ENCODE measurements at regions not wholly inside any gene's neighbourhood (a gene's known extent, or its start where the extent isn't known, plus 50 kb on each side); places are given as distances from the start of the nearest gene placed in this dataset.

DNA sequence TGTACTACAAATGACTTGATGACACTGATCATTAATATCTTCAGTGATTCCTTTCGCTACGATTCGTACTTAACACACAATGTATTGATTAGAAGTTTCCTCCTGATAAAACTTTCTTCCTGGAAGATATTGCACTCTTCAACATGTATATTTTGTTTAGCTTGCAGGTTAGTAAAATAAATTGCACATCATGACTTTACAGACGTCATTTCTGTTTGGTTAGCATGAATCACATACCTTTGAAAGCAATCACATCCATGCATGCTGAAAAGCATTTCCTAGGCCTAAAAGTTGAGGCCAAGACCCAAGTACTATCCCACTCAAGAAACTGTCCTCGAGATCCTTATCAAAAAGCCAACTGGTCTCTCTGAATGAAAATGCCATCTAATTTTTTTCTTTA, 1841.0 kb upstream of the PCDH7 start:
- no peaks in the 10 kb centered on the region for H3K4me1 ChIP-seq (ENCODE audit: control insufficient read depth in 3 of 3, insufficient read depth in 3 of 3, low read length in 3 of 3)
- H3K4me3 ChIP-seq (ENCODE audit: low read length in 3 of 3): no peak overlapping the region
- H3K27ac ChIP-seq (ENCODE audit: low read depth, low read length): no peak overlapping the region
- H3K36me3 ChIP-seq (ENCODE audit: control insufficient read depth in 3 of 3, insufficient read depth in 3 of 3, low read length in 3 of 3): no peaks in the 10 kb centered on the region
- no peaks in the 10 kb centered on the region for H3K9me3 ChIP-seq (ENCODE audit: control insufficient read depth in 3 of 3, low read length in 3 of 3)
- no peaks in the 10 kb centered on the region for H3K27me3 ChIP-seq (ENCODE audit: control insufficient read depth in 3 of 3, insufficient read depth in 3 of 3, low read length in 3 of 3)
- H3K9ac ChIP-seq (ENCODE audit: low read depth in 1 of 3, low read length in 3 of 3): no peak overlapping the region

DNA sequence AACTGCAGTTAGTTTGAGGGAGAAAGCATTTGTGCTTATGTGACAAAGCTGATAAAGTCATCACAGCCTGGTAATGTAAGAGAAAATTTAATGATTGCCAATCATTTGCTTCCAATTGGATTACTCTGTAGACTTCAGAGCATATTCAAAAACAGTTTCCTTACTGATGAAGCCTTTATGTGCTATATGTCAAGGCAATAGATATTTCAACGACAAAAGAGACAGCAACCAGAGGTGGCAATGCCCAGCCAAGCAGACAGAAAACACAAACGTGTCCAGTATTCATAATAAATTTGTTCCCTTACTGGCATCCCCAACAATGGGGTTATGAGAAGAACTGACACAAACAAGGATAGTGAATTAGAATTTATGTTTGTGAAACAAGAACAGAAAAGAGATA, 1840.3 kb upstream of the PCDH7 start:
- no peaks in the 10 kb centered on the region for H3K36me3 ChIP-seq (ENCODE audit: control insufficient read depth in 3 of 3, insufficient read depth in 3 of 3, low read length in 3 of 3)
- H3K4me1 ChIP-seq (ENCODE audit: control insufficient read depth in 3 of 3, insufficient read depth in 3 of 3, low read length in 3 of 3): no peaks in the 10 kb centered on the region
- H3K27me3 ChIP-seq (ENCODE audit: control insufficient read depth in 3 of 3, insufficient read depth in 3 of 3, low read length in 3 of 3): no peaks in the 10 kb centered on the region
- no peak overlapping the region for H3K27ac ChIP-seq (ENCODE audit: low read depth, low read length)
- H3K4me3 ChIP-seq (ENCODE audit: low read length in 3 of 3): no peak overlapping the region
- no peaks in the 10 kb centered on the region for H3K9me3 ChIP-seq (ENCODE audit: control insufficient read depth in 3 of 3, low read length in 3 of 3)
- no peak overlapping the region for H3K9ac ChIP-seq (ENCODE audit: low read depth in 1 of 3, low read length in 3 of 3)

DNA sequence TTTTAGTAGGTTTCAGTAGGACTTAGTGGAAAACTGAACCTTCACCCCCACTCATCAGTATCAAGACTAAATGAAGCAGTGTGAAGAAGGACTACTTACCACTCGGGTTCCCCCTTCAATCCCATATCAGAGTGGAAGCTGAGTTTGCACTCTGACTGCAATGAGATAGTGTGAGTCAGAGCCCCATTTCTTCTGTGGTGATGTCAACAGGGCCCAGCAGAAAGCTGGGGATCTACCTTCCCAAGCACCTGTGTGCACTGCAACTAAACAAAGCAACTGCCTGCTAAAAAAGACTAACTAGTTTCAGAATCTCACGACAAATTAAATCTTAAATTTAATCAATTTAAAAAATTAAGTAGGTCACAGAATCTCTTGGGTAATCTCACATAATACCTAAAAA, 1837.0 kb upstream of the PCDH7 start:
- H3K36me3 ChIP-seq (ENCODE audit: control insufficient read depth in 3 of 3, insufficient read depth in 3 of 3, low read length in 3 of 3): no peaks in the 10 kb centered on the region
- no peak overlapping the region for H3K27ac ChIP-seq (ENCODE audit: low read depth, low read length)

DNA sequence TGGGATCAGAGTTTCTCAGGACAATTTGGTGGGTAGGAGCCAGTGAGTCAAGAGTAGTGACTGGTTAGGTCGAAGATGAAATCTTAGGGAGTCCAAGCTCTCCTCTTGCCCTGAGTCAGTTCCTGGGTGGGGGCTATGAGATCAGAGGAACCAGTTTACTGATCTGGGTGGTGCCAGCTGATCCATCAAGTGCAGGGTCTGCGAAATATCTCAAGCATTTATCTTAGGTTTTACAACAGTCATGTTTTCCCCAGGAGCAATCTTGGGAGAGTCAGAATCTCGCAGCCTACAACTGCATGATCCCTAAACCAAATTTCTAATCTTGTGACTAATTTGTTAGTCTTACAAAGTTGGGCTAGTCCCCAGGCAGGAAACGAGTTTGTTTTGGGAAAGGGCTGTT, 1833.2 kb upstream of the PCDH7 start:
- Histone ChIP-seq H3K4me3 (ENCODE audit: low read length in 3 of 3) (no peak overlapping the region), H3K36me3 (ENCODE audit: control insufficient read depth in 3 of 3, insufficient read depth in 3 of 3, low read length in 3 of 3) (no peaks in the 10 kb centered on the region), H3K27me3 (ENCODE audit: control insufficient read depth in 3 of 3, insufficient read depth in 3 of 3, low read length in 3 of 3) (no peaks in the 10 kb centered on the region), H3K9me3 (ENCODE audit: control insufficient read depth in 3 of 3, low read length in 3 of 3) (no peaks in the 10 kb centered on the region), H3K27ac (ENCODE audit: low read depth, low read length) (no peak overlapping the region), H3K9ac (ENCODE audit: low read depth in 1 of 3, low read length in 3 of 3) (no peak overlapping the region), H3K4me1 (ENCODE audit: control insufficient read depth in 3 of 3, insufficient read depth in 3 of 3, low read length in 3 of 3) (no peaks in the 10 kb centered on the region)

More for the DNA sequence above, 1837.0 kb upstream of the PCDH7 start:
- H3K9me3 ChIP-seq (ENCODE audit: control insufficient read depth in 3 of 3, low read length in 3 of 3): no peaks in the 10 kb centered on the region
- H3K4me3 ChIP-seq (ENCODE audit: low read length in 3 of 3): no peak overlapping the region
- H3K4me1 ChIP-seq (ENCODE audit: control insufficient read depth in 3 of 3, insufficient read depth in 3 of 3, low read length in 3 of 3): no peaks in the 10 kb centered on the region
- H3K9ac ChIP-seq (ENCODE audit: low read depth in 1 of 3, low read length in 3 of 3): no peak overlapping the region
- H3K27me3 ChIP-seq (ENCODE audit: control insufficient read depth in 3 of 3, insufficient read depth in 3 of 3, low read length in 3 of 3): no peaks in the 10 kb centered on the region

DNA sequence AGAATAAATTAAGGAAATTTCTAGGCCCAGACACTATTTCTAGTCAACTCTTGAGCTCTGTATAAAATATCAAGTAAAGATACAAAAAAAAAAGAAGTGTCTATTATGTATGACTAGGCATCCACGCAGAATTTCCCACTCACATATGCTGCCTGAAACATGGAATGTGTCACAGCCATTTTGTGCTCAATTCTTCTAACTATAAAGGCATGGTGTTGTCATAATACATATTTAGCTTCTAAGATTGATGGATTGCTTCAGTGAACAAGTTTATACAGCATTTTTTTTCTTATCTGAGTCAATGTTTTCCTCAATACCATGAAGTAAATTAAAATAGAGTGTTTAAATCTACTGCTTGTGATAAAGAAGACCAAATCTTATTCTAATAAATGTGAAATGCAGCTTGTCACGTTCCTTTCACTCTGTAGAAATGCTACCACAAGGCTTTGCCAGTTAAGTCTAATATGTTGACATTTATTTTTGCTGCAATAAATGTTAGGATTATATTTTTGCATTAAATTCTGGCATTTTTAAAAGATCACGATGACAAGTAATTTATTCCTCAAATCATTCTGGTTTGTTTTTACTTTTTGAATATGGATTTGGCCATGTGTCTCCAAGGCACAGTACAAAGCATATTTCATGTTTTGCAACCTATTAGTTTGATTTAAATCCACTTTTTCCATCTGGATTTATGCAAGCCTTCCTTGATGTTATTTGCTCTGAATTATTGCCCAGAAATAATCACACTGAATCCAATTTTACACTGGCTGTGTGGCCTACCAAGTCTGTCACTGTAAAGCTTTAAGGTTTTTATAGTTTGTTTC, 1829.0 kb upstream of the PCDH7 start:
- Histone ChIP-seq H3K4me1 (ENCODE audit: control insufficient read depth in 3 of 3, insufficient read depth in 3 of 3, low read length in 3 of 3) (no peaks in the 10 kb centered on the region), H3K9me3 (ENCODE audit: control insufficient read depth in 3 of 3, low read length in 3 of 3) (no peaks in the 10 kb centered on the region), H3K36me3 (ENCODE audit: control insufficient read depth in 3 of 3, insufficient read depth in 3 of 3, low read length in 3 of 3) (no peaks in the 10 kb centered on the region), H3K4me3 (ENCODE audit: low read length in 3 of 3) (no peak overlapping the region), H3K27me3 (ENCODE audit: control insufficient read depth in 3 of 3, insufficient read depth in 3 of 3, low read length in 3 of 3) (no peaks in the 10 kb centered on the region), H3K9ac (ENCODE audit: low read depth in 1 of 3, low read length in 3 of 3) (no peak overlapping the region), H3K27ac (ENCODE audit: low read depth, low read length) (no peak overlapping the region)

DNA sequence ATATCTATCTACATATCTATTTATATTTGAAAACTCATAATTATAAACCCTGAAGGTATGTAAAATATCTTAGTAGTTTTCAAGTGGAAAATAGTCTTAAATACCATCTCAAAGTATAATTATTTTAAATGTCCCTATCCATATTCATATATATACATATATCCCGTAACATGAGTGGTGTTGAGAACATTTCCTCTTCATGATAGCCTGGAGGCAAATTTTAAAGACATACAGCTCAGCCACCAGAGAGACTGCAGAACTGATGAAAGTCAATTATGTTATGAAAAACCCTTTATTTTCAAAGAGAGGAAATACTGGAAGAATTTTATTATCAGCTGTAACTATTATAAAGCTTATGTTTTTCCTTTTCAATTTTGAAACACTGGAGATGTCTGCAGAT, 1806.7 kb upstream of the PCDH7 start:
- H3K9me3 ChIP-seq (ENCODE audit: control insufficient read depth in 3 of 3, low read length in 3 of 3): no peaks in the 10 kb centered on the region
- no peaks in the 10 kb centered on the region for H3K4me1 ChIP-seq (ENCODE audit: control insufficient read depth in 3 of 3, insufficient read depth in 3 of 3, low read length in 3 of 3)
- H3K27me3 ChIP-seq (ENCODE audit: control insufficient read depth in 3 of 3, insufficient read depth in 3 of 3, low read length in 3 of 3): no peaks in the 10 kb centered on the region
- no peak overlapping the region for H3K4me3 ChIP-seq (ENCODE audit: low read length in 3 of 3)
- H3K27ac ChIP-seq (ENCODE audit: low read depth, low read length): no peak overlapping the region
- H3K36me3 ChIP-seq (ENCODE audit: control insufficient read depth in 3 of 3, insufficient read depth in 3 of 3, low read length in 3 of 3): no peaks in the 10 kb centered on the region
- H3K9ac ChIP-seq (ENCODE audit: low read depth in 1 of 3, low read length in 3 of 3): no peak overlapping the region

DNA sequence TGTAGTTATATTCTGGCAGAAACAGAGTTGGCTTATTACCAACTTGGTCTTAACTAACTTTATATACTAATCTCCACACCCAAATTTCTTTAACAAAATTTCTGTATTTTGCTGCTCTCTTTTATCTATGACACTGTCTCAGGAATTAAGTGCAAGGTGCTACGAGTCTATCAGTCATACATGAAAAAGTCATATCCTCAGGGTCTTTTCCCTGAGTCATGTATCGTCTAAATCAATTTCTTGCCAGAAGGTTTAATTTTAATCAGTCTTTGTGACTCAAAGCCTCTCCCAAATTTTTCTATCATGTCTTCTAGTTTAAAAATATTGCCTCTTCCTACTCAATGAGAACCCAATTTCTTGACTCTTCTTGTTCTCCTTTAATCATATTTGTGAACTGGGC, 1803.6 kb upstream of the PCDH7 start:
- Histone ChIP-seq H3K27ac (ENCODE audit: low read depth, low read length) (no peak overlapping the region), H3K9ac (ENCODE audit: low read depth in 1 of 3, low read length in 3 of 3) (no peak overlapping the region), H3K27me3 (ENCODE audit: control insufficient read depth in 3 of 3, insufficient read depth in 3 of 3, low read length in 3 of 3) (no peaks in the 10 kb centered on the region), H3K36me3 (ENCODE audit: control insufficient read depth in 3 of 3, insufficient read depth in 3 of 3, low read length in 3 of 3) (no peaks in the 10 kb centered on the region), H3K4me3 (ENCODE audit: low read length in 3 of 3) (no peak overlapping the region), H3K9me3 (ENCODE audit: control insufficient read depth in 3 of 3, low read length in 3 of 3) (no peaks in the 10 kb centered on the region), H3K4me1 (ENCODE audit: control insufficient read depth in 3 of 3, insufficient read depth in 3 of 3, low read length in 3 of 3) (no peaks in the 10 kb centered on the region)

DNA sequence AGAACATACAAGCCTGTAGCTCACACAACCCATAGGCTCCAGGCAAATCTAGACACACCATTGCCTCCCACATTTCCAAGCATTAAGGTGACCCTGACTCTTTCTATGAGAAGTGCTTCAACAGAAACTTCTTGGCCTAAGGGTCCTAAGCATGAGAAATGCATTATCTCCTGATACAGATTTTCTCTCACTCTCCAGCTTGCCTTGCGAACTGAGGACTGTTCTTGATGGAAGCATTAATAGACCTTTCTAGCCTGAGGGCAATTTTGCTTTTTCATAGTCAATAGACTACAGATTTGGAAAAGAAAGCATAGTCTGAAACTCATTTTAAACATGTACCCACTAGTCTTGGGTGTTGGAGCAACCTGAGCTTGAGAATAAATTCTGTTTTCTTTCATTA, 1801.3 kb upstream of the PCDH7 start:
- H3K9ac ChIP-seq (ENCODE audit: low read depth in 1 of 3, low read length in 3 of 3): no peak overlapping the region

DNA sequence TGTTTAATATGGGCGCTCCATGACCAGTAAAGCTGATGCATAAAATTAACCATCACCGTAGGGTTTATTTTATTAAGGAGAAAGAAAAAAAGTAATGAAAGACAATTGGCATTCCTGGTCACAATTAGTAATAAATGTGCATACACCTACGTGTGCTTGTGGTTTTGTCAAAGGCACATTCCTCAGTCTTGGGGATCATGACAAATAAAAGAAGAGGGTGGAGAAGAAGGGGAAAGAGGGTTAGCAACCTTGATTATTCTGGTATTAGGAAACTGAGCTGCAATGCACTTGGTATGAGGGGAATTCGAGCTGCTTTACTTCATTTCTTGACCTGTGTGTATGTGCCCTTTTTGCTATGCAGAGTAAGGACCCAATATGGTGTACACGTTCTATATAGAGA, 1798.3 kb upstream of the PCDH7 start:
- Histone ChIP-seq H3K4me3 (ENCODE audit: low read length in 3 of 3) (no peak overlapping the region), H3K36me3 (ENCODE audit: control insufficient read depth in 3 of 3, insufficient read depth in 3 of 3, low read length in 3 of 3) (no peaks in the 10 kb centered on the region), H3K27me3 (ENCODE audit: control insufficient read depth in 3 of 3, insufficient read depth in 3 of 3, low read length in 3 of 3) (no peaks in the 10 kb centered on the region), H3K9ac (ENCODE audit: low read depth in 1 of 3, low read length in 3 of 3) (no peak overlapping the region), H3K27ac (ENCODE audit: low read depth, low read length) (no peak overlapping the region), H3K9me3 (ENCODE audit: control insufficient read depth in 3 of 3, low read length in 3 of 3) (peaks cover 0 to under 1% (median 0%) of the 10 kb centered on the region in 3 donors), H3K4me1 (ENCODE audit: control insufficient read depth in 3 of 3, insufficient read depth in 3 of 3, low read length in 3 of 3) (no peaks in the 10 kb centered on the region)

More for the DNA sequence above, 1801.3 kb upstream of the PCDH7 start:
- Histone ChIP-seq H3K27me3 (ENCODE audit: control insufficient read depth in 3 of 3, insufficient read depth in 3 of 3, low read length in 3 of 3) (no peaks in the 10 kb centered on the region), H3K9me3 (ENCODE audit: control insufficient read depth in 3 of 3, low read length in 3 of 3) (no peaks in the 10 kb centered on the region), H3K4me1 (ENCODE audit: control insufficient read depth in 3 of 3, insufficient read depth in 3 of 3, low read length in 3 of 3) (no peaks in the 10 kb centered on the region), H3K36me3 (ENCODE audit: control insufficient read depth in 3 of 3, insufficient read depth in 3 of 3, low read length in 3 of 3) (no peaks in the 10 kb centered on the region), H3K27ac (ENCODE audit: low read depth, low read length) (no peak overlapping the region), H3K4me3 (ENCODE audit: low read length in 3 of 3) (no peak overlapping the region)

DNA sequence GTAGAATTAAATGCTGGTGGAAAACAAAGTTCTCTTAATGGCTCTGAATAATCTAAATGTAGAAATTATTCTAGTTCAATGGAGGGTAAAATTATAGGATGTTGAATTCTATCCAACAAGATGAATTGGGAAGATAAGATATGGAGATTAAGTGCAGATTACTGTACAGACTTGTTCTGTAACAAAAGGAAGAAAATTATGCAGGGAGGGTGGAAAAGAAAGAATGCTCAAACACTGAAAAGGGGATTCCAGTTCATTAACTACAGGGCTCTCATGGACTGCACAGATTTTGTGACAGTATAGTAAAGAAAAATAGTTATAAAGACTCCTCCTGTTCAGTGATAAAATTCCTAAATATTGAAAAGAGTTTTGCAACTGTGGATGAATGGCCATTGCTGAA, 1794.0 kb upstream of the PCDH7 start:
- Histone ChIP-seq H3K9me3 (ENCODE audit: control insufficient read depth in 3 of 3, low read length in 3 of 3) (peaks cover 0 to 2% (median 0%) of the 10 kb centered on the region in 3 donors), H3K27ac (ENCODE audit: low read depth, low read length) (no peak overlapping the region), H3K9ac (ENCODE audit: low read depth in 1 of 3, low read length in 3 of 3) (no peak overlapping the region), H3K4me1 (ENCODE audit: control insufficient read depth in 3 of 3, insufficient read depth in 3 of 3, low read length in 3 of 3) (no peaks in the 10 kb centered on the region), H3K27me3 (ENCODE audit: control insufficient read depth in 3 of 3, insufficient read depth in 3 of 3, low read length in 3 of 3) (no peaks in the 10 kb centered on the region), H3K4me3 (ENCODE audit: low read length in 3 of 3) (no peak overlapping the region), H3K36me3 (ENCODE audit: control insufficient read depth in 3 of 3, insufficient read depth in 3 of 3, low read length in 3 of 3) (no peaks in the 10 kb centered on the region)
